Hepatocyte (in vitro differentiated cells): ENCODE measurements at regions not wholly inside any gene's neighbourhood (a gene's known extent, or its start where the extent isn't known, plus 50 kb on each side); places are given as distances from the start of the nearest gene placed in this dataset.

Experiments used
- EZH2 ChIP-seq: fragments of 200-600 bp; sonication (generic); IDR thresholded peaks from 2 replicates; pipeline ENCODE4 v1.6.1; 2016; ENCODE audit warnings: antibody characterized with exemption, mild to moderate bottlenecking, borderline replicate concordance
- EZH2phosphoT487 ChIP-seq: fragments of 200-600 bp; sonication (generic); IDR thresholded peaks from one replicate; pipeline ENCODE4 v1.6.1; 2018; ENCODE audit warnings: antibody characterized with exemption, mild to moderate bottlenecking, low read depth, moderate library complexity; ENCODE audit not compliant: unreplicated experiment, severe bottlenecking
- TF ChIP-seq, protein P1 (sequence below): fragments of 200-600 bp; sonication (generic); IDR thresholded peaks from 2 replicates; pipeline ENCODE4 v1.5.1; 2016; ENCODE audit warnings: antibody characterized with exemption, mild to moderate bottlenecking; ENCODE audit not compliant: poor library complexity

DNA sequence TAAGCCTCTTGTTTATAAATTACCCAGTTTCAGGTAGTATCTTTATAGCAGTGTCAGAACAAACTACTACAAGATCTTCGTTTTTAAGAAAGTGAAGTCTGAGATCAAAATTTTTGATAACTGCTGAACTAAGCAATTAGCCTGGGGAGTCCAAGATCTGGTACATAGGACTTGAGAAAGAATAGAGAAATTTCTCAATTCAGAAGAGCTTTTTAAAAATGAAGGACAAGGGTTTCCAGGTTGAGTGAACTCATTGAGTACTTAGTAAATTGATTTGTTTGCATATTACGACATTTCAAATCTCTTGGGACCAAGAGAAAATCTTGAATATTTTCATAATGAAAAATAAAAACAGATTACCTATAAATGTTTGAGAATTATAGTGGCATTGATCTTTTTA lies 386.6 kb upstream of the THRB start:
- TF ChIP-seq, protein P1, sequence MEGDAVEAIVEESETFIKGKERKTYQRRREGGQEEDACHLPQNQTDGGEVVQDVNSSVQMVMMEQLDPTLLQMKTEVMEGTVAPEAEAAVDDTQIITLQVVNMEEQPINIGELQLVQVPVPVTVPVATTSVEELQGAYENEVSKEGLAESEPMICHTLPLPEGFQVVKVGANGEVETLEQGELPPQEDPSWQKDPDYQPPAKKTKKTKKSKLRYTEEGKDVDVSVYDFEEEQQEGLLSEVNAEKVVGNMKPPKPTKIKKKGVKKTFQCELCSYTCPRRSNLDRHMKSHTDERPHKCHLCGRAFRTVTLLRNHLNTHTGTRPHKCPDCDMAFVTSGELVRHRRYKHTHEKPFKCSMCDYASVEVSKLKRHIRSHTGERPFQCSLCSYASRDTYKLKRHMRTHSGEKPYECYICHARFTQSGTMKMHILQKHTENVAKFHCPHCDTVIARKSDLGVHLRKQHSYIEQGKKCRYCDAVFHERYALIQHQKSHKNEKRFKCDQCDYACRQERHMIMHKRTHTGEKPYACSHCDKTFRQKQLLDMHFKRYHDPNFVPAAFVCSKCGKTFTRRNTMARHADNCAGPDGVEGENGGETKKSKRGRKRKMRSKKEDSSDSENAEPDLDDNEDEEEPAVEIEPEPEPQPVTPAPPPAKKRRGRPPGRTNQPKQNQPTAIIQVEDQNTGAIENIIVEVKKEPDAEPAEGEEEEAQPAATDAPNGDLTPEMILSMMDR = no peak
- TF ChIP-seq EZH2 = no peak
- TF ChIP-seq EZH2phosphoT487 = no peak
